ENCODE measurements at regions not wholly inside any gene's neighbourhood (a gene's known extent, or its start where the extent isn't known, plus 50 kb on each side); places are given as distances from the start of the nearest gene placed in this dataset.
"Not testable (repeated sequence)": the region's sequence is repeated elsewhere in the genome, so short reads cannot be mapped to it uniquely, and the experiment has no call there.

DNA sequence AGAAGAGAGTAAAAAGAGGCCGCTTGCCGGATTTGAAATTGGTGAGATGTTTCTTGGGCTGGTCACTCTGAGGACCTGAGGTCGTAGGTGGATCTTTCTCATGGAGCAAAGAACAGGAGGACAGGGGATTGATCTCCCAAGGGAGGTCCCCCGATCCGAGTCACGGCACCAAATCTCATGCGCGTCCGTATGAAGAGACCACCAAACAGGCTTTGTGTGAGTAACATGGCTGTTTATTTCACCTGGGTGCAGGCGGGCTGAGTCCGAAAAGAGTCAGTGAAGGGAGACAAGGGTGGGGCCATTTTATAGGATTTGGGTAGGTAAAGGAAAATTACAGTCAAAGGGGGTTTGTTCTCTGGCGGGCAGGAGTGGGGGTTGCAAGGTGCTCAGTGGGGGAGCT lies 803.6 kb upstream of the ID2 start:
- H3K27ac ChIP-seq (ENCODE audit: low read depth, low read length); RAD21 ChIA-PET (ENCODE audit: low non-redundant PET in 1 of 2, low total read pairs in 2 of 2, uncharacterized antibody in 2 of 2, unreplicated experiment in 2 of 2); H3K4me3 ChIP-seq (replicated peaks in 1 of 2; ENCODE audit: low read depth in 1 of 2, low read length in 2 of 2); ATAC-seq; BruUV-seq (replicated peaks); H3K4me1 ChIP-seq (ENCODE audit: control insufficient read depth in 1 of 2, insufficient read depth in 2 of 2, low read length in 2 of 2); H3K36me3 ChIP-seq (ENCODE audit: control insufficient read depth in 1 of 2, insufficient read depth in 2 of 2, low read length in 2 of 2); H4K20me1 ChIP-seq (ENCODE audit: insufficient read depth); H3K9me3 ChIP-seq (ENCODE audit: control insufficient read depth in 1 of 2, insufficient read depth in 1 of 2, low read depth in 1 of 2, low read length in 2 of 2); H2AFZ ChIP-seq (ENCODE audit: low read depth, low read length, poor library complexity, severe bottlenecking); H3K4me2 ChIP-seq (ENCODE audit: low read length); H3K9ac ChIP-seq (ENCODE audit: low read length); DNase-seq (ENCODE audit: low read depth, low spot score); POLR2A ChIA-PET; H3K9me2 ChIP-seq (ENCODE audit: insufficient read depth); H3K79me2 ChIP-seq (ENCODE audit: insufficient read depth, low read length); intact Hi-C loops (cut with micrococcal nuclease); CTCF ChIA-PET: not testable (repeated sequence)
- peaks cover 16% of the 10 kb centered on the region for H3K27me3 ChIP-seq (ENCODE audit: insufficient read depth, low read length)

DNA sequence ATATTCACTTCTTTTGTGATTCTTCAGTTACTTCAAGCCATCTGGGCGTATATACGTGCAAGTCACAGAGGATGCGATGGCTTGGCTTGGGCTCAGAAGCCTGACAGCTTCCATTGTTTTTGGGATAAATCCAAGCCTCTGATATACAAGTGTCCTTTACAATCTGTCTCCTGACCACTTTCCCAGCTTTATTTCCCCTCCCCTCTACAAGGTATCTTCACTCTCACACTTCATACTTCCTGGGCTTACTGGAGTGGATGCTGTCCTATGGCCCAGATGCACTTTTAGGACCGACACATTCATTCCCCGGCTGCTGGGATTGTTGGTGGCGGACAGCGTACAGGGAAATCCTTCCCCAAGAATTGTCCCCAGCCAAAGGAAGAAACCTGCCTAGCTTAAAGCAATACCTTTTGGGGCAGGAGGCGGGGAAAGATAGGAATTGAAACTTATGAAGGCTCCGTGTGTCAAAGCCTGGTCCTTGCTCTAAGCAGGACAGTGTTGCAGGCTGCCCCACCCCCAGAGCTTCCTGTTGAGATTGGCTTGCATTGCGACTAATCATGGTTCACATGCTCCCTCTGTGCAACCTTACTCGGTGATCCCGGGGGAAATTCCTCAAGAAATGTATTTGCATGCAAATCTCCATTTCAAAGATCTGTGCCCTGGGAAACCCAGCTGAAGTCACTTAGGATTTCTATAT lies 802.9 kb upstream of the ID2 start:
- Histone ChIP-seq H3K9ac (ENCODE audit: low read length) (no peak overlapping the region), H3K4me2 (ENCODE audit: low read length) (no peak overlapping the region), H3K4me1 (ENCODE audit: control insufficient read depth in 1 of 2, insufficient read depth in 2 of 2, low read length in 2 of 2) (no peaks in the 10 kb centered on the region), H3K4me3 (replicated peaks in 1 of 2; ENCODE audit: low read depth in 1 of 2, low read length in 2 of 2) (no peak overlapping the region), H3K27ac (ENCODE audit: low read depth, low read length) (no peak overlapping the region), H4K20me1 (ENCODE audit: insufficient read depth) (no peaks in the 10 kb centered on the region), H3K9me3 (ENCODE audit: control insufficient read depth in 1 of 2, insufficient read depth in 1 of 2, low read depth in 1 of 2, low read length in 2 of 2) (no peaks in the 10 kb centered on the region), H3K36me3 (ENCODE audit: control insufficient read depth in 1 of 2, insufficient read depth in 2 of 2, low read length in 2 of 2) (no peaks in the 10 kb centered on the region), H2AFZ (ENCODE audit: low read depth, low read length, poor library complexity, severe bottlenecking) (no peak overlapping the region), H3K9me2 (ENCODE audit: insufficient read depth) (no peaks in the 10 kb centered on the region), H3K27me3 (ENCODE audit: insufficient read depth, low read length) (peaks cover 16% of the 10 kb centered on the region), H3K79me2 (ENCODE audit: insufficient read depth, low read length) (no peaks in the 10 kb centered on the region)
- no peak for ATAC-seq
- BruUV-seq (replicated peaks), result no TSS peak
- ChIA-PET POLR2A (no interaction called here), CTCF (no interaction called here), RAD21 (ENCODE audit: low non-redundant PET in 1 of 2, low total read pairs in 2 of 2, uncharacterized antibody in 2 of 2, unreplicated experiment in 2 of 2) (no interaction called here)
- intact Hi-C loops (cut with micrococcal nuclease), result no loop called here
- DNase-seq (ENCODE audit: low read depth, low spot score), result no peak
- TF ChIP-seq, protein P1, sequence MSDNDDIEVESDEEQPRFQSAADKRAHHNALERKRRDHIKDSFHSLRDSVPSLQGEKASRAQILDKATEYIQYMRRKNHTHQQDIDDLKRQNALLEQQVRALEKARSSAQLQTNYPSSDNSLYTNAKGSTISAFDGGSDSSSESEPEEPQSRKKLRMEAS (IDR thresholded peaks at IDR 0.05), result no peak
- TF ChIP-seq SP1 (IDR thresholded peaks at IDR 0.05; ENCODE audit: low read depth) (no peak), YY1 (IDR thresholded peaks at IDR 0.05; ENCODE audit: extremely low read depth, insufficient replicate concordance, low read depth, low read length) (no peak), EZH2 (IDR thresholded peaks at IDR 0.05) (no peak), CEBPB (IDR thresholded peaks at IDR 0.05; ENCODE audit: low read depth) (no peak), FOSL1 (IDR thresholded peaks at IDR 0.05; ENCODE audit: low read depth) (no peak)
- TF ChIP-seq, protein P2, sequence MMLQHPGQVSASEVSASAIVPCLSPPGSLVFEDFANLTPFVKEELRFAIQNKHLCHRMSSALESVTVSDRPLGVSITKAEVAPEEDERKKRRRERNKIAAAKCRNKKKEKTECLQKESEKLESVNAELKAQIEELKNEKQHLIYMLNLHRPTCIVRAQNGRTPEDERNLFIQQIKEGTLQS (IDR thresholded peaks at IDR 0.05), result no peak
- TF ChIP-seq, protein P3, sequence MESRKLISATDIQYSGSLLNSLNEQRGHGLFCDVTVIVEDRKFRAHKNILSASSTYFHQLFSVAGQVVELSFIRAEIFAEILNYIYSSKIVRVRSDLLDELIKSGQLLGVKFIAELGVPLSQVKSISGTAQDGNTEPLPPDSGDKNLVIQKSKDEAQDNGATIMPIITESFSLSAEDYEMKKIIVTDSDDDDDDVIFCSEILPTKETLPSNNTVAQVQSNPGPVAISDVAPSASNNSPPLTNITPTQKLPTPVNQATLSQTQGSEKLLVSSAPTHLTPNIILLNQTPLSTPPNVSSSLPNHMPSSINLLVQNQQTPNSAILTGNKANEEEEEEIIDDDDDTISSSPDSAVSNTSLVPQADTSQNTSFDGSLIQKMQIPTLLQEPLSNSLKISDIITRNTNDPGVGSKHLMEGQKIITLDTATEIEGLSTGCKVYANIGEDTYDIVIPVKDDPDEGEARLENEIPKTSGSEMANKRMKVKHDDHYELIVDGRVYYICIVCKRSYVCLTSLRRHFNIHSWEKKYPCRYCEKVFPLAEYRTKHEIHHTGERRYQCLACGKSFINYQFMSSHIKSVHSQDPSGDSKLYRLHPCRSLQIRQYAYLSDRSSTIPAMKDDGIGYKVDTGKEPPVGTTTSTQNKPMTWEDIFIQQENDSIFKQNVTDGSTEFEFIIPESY (IDR thresholded peaks at IDR 0.05; ENCODE audit: extremely low read depth, insufficient replicate concordance, low read length), result no peak
